GM12892 (cell line): ENCODE measurements at regions not wholly inside any gene's neighbourhood (a gene's known extent, or its start where the extent isn't known, plus 50 kb on each side); places are given as distances from the start of the nearest gene placed in this dataset.

ENCODE experiments used
- DNase-seq: peaks from one replicate; pipeline ENCODE4 v3.0.0; 2011; ENCODE audit not compliant: insufficient read length
- FAIRE-seq: peaks from 2 replicates; lab custom pipeline; 2011; peaks lifted over from hg19 to GRCh38; lab: Jason Lieb, UNC
- POLR2A ChIP-seq: IDR thresholded peaks from 2 replicates; pipeline ENCODE4 v1.6.1; 2011; ENCODE audit warnings: low read depth, low read length, control low read depth
- POLR2AphosphoS5 ChIP-seq: IDR thresholded peaks from 2 replicates; pipeline ENCODE4 v1.6.1; 2011; ENCODE audit warnings: low read depth, low read length, control low read depth
- TAF1 ChIP-seq: IDR thresholded peaks from 2 replicates; pipeline ENCODE4 v1.6.1; 2011; ENCODE audit warnings: low read depth, mild to moderate bottlenecking, control low read depth, low read length, borderline replicate concordance

DNA sequence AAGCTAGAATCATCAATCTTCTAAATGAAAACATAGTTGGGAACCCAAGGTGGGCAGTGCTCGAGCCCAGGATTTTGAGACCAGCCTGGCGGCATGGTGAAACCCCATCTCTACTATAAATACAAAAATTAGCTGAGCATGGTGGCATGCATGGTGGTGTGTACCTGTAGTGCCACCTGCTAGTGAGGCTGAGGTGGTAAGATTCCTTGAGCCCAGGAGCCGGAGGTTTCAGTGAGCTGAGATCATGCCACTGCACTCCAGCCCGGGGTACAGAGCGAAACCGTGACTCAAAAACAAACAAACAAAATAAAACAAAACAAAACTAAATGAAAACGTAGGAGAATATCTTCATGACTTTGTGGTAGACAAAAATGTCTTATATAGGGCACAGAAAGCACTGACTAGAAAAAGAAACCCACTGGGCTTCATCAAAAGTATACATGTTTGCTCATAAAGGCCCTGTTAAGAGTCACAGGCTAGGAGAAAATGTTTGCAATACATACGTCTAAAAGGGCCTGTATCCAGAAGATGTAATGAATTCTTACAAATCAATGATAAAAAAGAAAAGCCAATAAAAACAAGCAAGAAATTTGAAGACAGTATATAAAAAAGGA, 353.6 kb downstream of the FGF9 start:
- TF ChIP-seq POLR2A (no peak), TAF1 (no peak), POLR2AphosphoS5 (no peak)
- FAIRE-seq (no peak), DNase-seq (no peak)

DNA sequence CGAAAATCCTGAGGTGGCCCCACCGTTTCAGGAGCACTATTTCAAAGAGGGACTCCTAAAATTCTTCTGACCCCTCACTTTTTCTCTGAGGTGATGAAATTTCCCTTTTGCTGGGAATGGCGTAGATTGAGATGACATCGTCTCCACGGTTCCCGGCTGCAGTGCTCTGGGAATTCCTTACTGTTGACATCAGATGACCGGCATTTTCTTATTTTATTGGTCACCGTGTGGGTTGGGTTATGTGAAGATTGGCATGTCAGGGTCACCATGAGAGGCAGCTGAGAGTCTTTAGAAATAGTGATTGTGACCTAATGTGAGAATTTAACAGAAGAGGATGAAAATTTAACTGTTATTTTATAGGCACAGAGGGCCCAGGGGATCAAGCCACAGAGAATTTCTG, 356.7 kb downstream of the FGF9 start:
- DNase-seq = no peak
- FAIRE-seq = no peak
- TF ChIP-seq POLR2A = no peak
- TF ChIP-seq POLR2AphosphoS5 = no peak
- no peak for TF ChIP-seq TAF1

DNA sequence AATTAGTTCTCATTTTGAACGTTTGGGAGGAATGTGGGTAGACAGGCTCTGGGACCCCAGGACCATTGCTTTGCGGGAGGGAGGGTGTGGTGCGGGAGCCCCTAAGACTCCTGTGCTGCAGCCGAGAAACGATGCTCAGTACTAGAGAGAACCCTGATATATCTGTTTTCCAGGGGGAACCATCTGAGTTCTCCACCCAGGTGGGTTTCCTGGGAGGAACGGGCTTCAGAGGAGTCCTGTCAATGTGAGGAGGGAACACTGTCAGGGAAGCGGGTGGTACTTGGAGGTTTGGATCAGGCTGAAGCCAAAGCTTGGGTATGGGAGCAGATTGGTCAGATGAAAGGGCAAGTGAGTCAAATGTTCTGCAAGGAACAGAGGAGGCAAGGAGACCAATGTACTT, 358.0 kb downstream of the FGF9 start:
- FAIRE-seq (no peak), DNase-seq (no peak)
- TF ChIP-seq POLR2A = no peak
- no peak for TF ChIP-seq TAF1
- no peak for TF ChIP-seq POLR2AphosphoS5

DNA sequence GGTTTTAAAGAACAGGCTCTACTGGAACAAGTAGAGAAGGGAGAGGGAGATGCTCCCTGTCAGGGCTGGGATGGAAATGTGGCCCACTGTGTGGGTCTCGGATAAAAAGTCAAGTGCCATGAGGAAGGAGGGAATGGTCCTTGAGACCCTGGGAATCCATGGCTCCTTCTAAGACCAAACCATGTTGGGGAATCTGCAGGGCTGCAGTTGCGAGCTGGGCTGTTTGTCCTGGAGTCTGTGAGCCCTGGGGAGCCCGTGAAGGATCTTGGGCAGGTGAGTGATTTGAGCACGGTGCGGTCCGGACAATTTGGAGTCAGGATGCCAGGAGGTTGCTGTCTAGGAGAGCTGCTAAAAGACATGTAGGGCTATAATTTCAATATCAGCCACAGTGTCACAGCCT, 359.4 kb downstream of the FGF9 start:
- DNase-seq (no peak), FAIRE-seq (no peak)
- TF ChIP-seq TAF1 = no peak
- no peak for TF ChIP-seq POLR2A
- TF ChIP-seq POLR2AphosphoS5 = no peak

DNA sequence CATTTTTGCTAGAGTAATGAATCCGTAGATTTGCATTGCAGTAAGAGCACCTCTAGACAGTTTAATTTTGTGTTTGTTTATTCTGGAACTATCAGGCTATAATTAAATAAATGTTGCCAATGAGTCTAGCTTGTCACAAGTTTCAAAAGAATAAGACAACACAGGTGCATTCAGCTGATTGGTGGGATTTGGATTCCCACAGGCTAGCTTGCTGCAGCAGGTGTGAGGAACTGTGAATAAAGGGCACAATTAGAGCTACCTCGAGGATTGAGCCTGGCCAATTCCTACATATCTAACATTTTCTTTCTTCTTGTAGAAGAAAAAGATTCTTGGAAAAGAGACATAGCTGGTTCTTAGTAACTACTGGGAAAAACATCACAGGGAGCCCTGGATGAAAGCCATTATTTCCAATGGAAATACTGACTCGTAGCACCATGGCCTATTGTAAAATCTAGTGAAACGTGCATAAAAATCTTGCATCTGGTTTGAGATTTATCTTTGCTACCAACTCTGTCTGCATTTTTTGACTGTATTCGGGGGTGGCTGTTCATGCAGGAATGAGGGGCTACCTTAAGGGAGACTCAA, 360.9 kb downstream of the FGF9 start:
- FAIRE-seq = no peak
- TF ChIP-seq POLR2A (no peak), TAF1 (no peak), POLR2AphosphoS5 (no peak)
- no peak for DNase-seq

DNA sequence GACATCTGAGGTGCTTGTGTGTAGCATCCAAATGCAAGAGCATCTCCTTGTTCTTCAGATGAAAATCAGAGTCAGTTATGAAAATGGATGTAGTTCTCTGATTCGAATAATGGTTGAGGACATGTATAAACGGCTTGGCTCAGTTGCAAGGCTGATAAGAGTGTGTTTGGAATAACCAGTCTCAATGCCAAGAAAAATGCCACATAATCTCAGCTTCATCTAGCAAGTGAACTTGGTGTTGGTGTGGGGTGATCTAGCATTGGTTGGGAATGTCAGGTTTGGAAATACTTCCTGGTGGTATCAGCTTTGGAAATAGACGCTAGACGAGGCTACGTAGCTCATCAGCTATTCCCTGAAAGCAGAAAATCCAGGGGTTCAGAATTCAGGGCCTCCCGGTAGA, 362.0 kb downstream of the FGF9 start:
- FAIRE-seq (no peak), DNase-seq (no peak)
- TF ChIP-seq TAF1 (no peak), POLR2A (no peak), POLR2AphosphoS5 (no peak)

DNA sequence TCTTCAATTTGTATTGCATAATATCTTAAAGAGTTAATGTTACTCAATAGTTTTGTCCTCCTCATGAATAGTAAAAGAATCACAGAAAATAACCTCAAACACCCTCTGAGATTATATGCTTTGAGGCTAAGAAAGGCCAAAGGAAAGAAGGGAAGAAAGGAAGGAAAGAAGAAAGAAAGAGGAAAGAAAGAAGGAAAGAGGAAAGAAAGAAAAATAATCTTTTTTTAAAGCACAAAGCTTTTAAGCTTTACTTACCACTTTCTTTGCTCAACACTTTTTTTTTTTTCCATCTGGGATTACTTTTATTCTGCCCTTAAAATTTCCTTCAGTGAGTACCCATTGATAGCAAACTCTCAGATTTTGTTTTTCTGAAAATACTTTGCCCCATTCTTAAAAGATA, 369.1 kb downstream of the FGF9 start:
- FAIRE-seq (no peak), DNase-seq (no peak)
- TF ChIP-seq POLR2A (no peak), TAF1 (no peak), POLR2AphosphoS5 (no peak)

DNA sequence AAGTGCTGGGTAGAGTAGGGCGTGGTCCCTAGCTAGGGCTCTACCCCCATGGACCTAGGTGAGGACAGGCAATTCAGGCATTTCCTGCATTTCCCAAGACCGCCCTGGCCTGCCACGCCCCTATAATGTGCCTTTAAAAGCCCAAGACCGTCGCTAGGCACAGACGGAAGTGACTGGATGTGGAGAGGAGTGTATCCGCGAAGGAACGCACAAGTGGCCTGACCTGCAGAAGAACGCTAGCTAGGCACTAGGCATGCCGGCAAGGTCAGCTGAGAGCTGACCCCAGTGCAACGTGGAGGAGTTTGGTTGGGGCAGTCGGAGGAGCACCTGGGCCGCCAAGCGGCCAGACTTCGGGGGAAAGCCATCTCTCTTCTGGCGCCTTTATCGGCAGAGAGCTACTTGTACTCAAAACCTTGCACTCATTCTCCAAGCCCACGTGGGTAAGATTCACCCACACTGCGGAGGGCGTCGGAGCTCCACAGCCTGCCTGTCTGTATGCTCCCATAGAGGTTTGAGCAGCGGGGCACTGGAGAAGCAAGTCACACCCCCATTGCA, 370.0 kb downstream of the FGF9 start:
- TF ChIP-seq POLR2A (no peak), POLR2AphosphoS5 (no peak), TAF1 (no peak)
- DNase-seq (no peak), FAIRE-seq (no peak)

DNA sequence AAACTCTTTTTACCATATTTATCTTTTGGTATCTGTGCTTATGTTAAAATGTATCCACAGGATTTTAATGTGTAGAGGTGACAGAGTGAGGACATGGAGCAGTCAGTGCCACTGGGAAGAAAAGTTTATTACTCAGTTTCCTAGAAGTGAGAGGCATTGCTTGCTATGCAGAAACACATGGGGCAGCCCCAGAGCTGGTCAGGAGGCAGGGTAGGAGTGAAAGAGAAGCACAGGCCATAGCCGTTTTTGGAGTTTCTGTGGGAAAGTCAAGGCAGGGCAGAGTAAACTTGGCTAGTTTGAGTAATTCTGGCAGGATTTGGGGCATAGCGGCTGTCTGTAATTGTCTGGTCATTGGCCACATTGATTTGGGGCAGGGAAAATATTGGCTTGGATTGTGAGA, 370.9 kb downstream of the FGF9 start:
- no peak for FAIRE-seq
- TF ChIP-seq POLR2A (no peak), TAF1 (no peak), POLR2AphosphoS5 (no peak)

DNA sequence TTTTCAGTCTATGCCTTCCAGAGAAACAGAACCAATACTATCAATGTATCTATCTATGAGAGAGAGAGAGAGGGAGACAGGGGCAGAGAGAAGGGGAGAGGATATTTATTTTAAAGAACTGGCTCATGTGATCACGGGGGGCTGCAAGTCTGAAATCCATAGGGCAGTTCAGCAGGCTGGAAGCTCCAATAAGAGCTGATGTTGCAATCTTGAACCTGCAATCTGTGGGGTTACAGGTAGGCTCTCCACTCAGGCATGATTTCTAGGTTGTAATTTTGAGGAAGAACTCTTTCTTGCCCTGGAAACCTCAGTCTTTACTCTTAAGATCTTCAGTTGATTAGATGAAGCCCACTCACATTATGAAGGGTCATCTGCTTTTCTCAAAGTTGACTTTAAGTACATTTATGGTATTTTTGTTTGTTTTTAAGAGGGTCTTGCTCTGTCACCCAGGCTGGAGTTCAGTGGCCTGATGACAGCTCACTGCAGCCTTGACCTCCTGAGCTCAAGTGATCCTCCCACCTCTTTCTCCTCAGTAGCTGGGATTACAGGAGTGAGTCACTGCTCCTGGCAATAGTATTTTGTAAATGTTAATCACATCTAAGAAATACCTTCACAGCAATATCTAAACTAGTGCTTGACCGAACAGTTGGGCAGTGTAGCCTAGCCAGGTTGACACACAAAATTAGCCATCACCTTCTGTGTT, 376.4 kb downstream of the FGF9 start:
- FAIRE-seq = no peak
- DNase-seq = no peak

More for the DNA sequence above, 370.9 kb downstream of the FGF9 start:
- no peak for DNase-seq

DNA sequence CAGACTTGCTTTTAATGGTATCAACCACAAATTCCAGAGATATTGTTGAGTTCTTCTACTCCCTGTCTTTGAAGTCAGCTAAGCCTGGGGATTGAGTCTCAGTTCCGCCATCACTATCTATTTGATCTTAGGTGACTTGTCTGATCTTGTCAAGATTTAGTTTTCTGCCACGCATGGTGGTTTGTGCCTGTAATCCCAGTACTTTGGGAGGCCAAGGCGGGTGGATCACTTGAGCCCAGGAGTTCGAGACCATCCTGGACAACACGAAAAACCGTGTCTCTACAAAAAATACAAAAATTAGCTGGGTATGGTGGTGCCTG, 376.9 kb downstream of the FGF9 start:
- no peak for DNase-seq
- TF ChIP-seq POLR2A = no peak
- TF ChIP-seq POLR2AphosphoS5 = no peak
- no peak for TF ChIP-seq TAF1
- no peak for FAIRE-seq

More for the DNA sequence above, 376.4 kb downstream of the FGF9 start:
- TF ChIP-seq TAF1 (no peak), POLR2A (no peak), POLR2AphosphoS5 (no peak)
